ENCODE measurements at regions not wholly inside any gene's neighbourhood (a gene's known extent, or its start where the extent isn't known, plus 50 kb on each side); places are given as distances from the start of the nearest gene placed in this dataset.
"Not testable (repeated sequence)": the region's sequence is repeated elsewhere in the genome, so short reads cannot be mapped to it uniquely, and the experiment has no call there.

DNA sequence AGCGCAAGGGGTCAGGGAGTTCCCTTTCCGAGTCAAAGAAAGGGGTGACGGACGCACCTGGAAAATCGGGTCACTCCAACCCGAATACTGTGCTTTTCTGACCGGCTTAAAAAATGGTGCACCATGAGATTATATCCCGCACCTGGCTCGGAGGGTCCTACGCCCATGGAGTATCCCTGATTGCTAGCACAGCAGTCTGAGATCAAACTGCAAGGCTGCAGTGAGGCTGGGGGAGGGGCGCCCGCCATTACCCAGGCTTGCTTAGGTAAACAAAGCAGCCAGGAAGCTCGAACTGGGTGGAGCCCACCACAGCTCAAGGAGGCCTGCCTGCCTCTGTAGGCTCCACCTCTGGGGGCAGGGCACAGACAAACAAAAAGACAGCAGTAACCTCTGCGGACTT is 426.1 kb upstream of the SPTLC3 start:
- TF ChIP-seq POLR2A (IDR thresholded peaks at IDR 0.05; ENCODE audit: low read length); GATA1 (IDR thresholded peaks at IDR 0.05; ENCODE audit: low read depth, low read length): not testable (repeated sequence)
